ENCODE measurements at regions not wholly inside any gene's neighbourhood (a gene's known extent, or its start where the extent isn't known, plus 50 kb on each side); places are given as distances from the start of the nearest gene placed in this dataset.
"Not testable (repeated sequence)": the region's sequence is repeated elsewhere in the genome, so short reads cannot be mapped to it uniquely, and the experiment has no call there.

DNA sequence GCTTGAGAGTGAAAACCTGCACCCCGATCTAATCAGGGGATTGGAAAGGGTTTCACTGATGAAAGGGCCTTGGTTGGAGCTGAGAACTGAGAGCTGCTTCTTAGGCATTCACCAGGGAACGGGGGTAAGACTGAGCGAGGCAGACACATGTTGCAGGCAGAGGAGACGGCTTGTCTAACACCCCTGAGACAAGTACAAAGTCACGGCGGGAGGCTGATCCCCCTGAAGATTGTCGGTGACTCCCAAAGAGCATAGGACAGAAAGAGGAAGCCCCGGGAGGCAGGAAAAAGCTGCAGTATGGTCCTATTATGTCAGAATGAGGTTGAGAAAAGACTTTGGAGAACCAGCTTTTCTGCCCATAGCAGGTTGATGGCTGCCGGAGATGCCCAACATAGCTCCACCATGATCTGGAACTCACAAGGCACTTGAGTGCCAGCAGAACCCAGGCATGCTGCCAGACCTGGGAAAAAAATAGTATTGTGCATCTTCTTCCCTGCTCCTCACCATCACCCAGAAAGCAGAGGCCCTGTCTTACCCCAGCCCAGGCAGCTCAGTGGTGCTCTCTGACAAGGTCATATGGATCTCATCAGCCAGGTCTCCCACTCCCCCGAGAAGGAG lies 463.9 kb upstream of the PROX1 start:
- H3K4me1 Mint-ChIP-seq: no peaks in the 10 kb centered on the region
- no peak overlapping the region for H3K4me3 Mint-ChIP-seq
- peaks cover 3% of the 10 kb centered on the region for H3K9me3 Mint-ChIP-seq
- H3K27ac Mint-ChIP-seq: no peak overlapping the region
- ATAC-seq (ENCODE audit: low read depth) (no peak), DNase-seq (no peak)
- POLR2A ChIA-PET: no interaction called here
- no peaks in the 10 kb centered on the region for H3K36me3 Mint-ChIP-seq
- H3K27me3 Mint-ChIP-seq: no peaks in the 10 kb centered on the region

DNA sequence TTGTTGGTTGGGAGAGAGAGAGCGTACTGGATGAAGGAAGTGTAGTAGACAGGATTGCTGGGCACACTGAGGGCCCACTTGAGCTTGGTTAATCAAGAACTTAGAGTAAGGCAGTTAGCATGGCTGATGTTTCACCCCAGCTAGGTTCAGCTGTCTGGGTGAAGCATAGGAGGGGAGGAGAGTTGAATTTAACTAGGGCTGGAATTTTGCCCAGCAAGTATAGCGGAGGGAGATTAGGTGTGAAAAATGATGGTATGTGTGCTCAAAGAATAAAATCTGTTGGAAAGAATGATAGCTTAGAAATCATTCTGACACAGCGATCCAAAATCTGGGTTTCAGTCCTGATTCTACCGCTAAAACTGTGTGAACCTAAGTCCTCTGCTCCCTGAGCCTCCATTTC lies 461.5 kb upstream of the PROX1 start:
- DNase-seq: no peak
- no peaks in the 10 kb centered on the region for H3K27me3 Mint-ChIP-seq
- H3K4me1 Mint-ChIP-seq: no peaks in the 10 kb centered on the region
- no peaks in the 10 kb centered on the region for H3K9me3 Mint-ChIP-seq
- H3K36me3 Mint-ChIP-seq: no peaks in the 10 kb centered on the region
- no peak overlapping the region for H3K27ac Mint-ChIP-seq
- ATAC-seq (ENCODE audit: low read depth): no peak
- POLR2A ChIA-PET: no interaction called here
- H3K4me3 Mint-ChIP-seq: no peak overlapping the region

DNA sequence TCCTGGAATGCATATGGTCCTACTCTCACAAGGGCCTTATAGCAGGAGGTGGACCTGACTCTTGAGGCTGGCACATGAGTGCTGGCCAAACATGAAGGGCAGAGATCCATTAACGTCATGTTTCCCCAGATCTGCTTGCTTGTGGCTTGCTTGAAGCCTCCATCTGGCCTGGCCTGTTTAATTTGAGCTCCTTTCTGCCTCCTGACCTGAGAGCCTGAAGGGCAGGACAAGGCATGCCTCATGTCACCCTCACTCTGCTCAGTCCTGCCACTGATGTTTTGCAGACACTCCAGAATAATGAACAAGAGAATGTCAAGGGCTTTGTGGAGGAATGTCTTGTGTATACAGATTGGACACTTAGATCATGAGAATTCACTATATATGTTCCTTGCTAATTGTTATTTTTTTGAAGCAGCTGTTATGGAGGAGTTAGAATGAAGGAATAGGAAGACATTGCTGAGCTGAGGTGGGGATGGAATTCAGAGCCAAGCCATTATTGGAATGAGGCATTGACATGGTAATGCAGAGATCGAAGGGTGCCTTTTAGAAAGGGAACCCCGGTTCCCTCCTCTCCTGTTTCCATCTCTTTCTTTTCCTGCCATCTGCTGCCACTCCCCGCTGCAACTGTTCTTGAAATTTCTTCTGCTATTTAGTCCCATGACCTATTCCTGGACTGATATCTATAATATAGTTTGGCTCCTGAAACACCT lies 457.0 kb upstream of the PROX1 start:
- DNase-seq (no peak), ATAC-seq (ENCODE audit: low read depth) (no peak)
- H3K9me3 Mint-ChIP-seq: no peaks in the 10 kb centered on the region
- no peak overlapping the region for H3K27ac Mint-ChIP-seq
- POLR2A ChIA-PET: no interaction called here
- H3K4me3 Mint-ChIP-seq: no peak overlapping the region
- H3K4me1 Mint-ChIP-seq: no peaks in the 10 kb centered on the region
- H3K36me3 Mint-ChIP-seq: no peaks in the 10 kb centered on the region
- H3K27me3 Mint-ChIP-seq: no peaks in the 10 kb centered on the region

DNA sequence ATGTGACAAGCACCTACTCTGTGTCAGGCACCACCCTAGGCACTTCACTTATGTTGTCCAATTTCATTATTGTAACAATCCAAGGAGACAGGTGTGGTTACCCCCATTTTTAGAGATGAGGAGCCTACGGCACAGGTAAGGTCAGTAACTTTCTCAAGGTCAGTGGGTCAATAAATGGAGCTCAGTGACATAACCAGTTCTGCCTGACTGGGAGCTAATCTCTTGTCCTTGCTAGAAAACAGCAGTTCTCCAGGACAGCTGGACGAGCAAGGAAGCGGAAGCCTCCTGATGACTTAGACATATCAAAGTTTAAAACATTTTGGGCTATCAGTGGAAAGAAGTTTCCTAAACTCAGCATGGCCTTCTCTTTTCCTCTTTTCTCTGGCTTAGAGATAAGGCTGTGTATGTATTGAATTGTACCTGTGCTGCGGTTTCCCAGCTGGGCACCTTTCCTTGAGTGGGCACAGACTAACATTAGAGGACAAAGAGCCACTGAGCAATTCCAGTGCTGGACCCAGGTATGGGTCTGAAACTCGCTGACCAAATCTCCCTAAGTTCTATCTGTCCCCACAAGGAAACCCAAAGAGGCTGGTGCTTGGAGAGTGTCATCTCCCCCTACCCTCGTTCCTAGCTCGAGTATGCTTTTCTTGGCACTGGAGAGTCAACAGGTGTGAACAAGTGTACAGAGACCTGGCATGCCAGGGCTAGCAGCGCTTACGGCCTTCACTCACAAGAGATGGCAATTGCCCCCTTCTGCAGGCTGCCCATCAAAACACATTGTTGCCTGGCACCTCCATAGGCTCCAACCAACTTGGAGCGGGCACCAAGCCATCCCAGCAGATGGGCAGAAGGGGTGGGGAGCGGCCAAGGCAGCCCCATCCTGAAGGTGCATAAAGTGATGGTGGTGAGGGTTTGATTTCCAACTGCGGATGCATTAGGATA lies 456.1 kb upstream of the PROX1 start:
- H3K27me3 Mint-ChIP-seq: no peaks in the 10 kb centered on the region
- POLR2A ChIA-PET: no interaction called here
- H3K4me3 Mint-ChIP-seq: no peak overlapping the region
- DNase-seq (no peak), ATAC-seq (ENCODE audit: low read depth) (no peak)
- no peaks in the 10 kb centered on the region for H3K9me3 Mint-ChIP-seq
- no peak overlapping the region for H3K27ac Mint-ChIP-seq
- H3K36me3 Mint-ChIP-seq: no peaks in the 10 kb centered on the region
- H3K4me1 Mint-ChIP-seq: no peaks in the 10 kb centered on the region

DNA sequence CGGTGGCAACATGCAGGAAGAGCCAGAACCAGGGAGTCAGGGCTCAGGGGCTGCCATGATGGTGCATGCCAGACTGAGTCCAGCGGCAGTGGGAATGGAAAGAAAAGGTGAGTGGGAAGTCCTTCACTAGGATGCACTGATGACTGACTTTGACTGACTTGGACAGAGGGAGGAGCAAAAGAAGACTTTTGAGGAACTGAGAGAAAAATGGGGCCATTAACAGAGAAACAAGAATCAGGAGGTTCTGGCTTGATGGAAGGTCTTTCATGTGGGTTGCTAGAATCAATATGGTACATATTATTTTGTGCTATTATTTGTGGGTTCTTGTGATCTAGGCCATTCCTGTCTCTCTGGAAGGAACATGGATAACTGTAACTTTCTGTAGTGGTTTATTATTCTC lies 454.6 kb upstream of the PROX1 start:
- Mint-ChIP-seq H3K36me3 (no peaks in the 10 kb centered on the region), H3K4me1 (no peaks in the 10 kb centered on the region), H3K9me3 (no peaks in the 10 kb centered on the region), H3K4me3 (no peak overlapping the region), H3K27me3 (no peaks in the 10 kb centered on the region), H3K27ac (no peak overlapping the region)
- ATAC-seq (ENCODE audit: low read depth): no peak
- POLR2A ChIA-PET: no interaction called here
- DNase-seq: no peak

DNA sequence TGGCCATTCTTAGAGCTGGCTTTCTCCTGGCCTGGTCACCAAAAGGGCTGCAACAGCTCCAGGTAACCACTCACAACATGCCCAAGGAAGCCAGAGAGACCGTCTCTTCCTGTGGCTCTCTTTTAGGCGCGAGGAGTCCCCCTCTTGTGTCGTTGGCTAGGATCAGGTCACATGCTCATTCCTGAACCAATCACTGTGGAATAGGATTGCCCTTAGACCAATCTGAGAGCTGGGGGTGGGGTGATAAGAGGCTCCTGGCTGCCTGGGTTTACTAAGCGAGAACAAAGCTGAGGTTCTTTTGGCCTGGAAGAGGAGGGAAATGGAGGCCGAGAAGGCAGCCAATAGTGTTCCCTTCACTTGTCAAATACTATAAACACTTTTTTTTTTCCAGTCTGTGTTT lies 452.1 kb upstream of the PROX1 start:
- H3K36me3 Mint-ChIP-seq: no peaks in the 10 kb centered on the region
- POLR2A ChIA-PET: no interaction called here
- H3K27me3 Mint-ChIP-seq: no peaks in the 10 kb centered on the region
- no peaks in the 10 kb centered on the region for H3K9me3 Mint-ChIP-seq
- no peak overlapping the region for H3K4me3 Mint-ChIP-seq
- H3K27ac Mint-ChIP-seq: no peak overlapping the region
- no peaks in the 10 kb centered on the region for H3K4me1 Mint-ChIP-seq
- DNase-seq (no peak), ATAC-seq (ENCODE audit: low read depth) (no peak)

DNA sequence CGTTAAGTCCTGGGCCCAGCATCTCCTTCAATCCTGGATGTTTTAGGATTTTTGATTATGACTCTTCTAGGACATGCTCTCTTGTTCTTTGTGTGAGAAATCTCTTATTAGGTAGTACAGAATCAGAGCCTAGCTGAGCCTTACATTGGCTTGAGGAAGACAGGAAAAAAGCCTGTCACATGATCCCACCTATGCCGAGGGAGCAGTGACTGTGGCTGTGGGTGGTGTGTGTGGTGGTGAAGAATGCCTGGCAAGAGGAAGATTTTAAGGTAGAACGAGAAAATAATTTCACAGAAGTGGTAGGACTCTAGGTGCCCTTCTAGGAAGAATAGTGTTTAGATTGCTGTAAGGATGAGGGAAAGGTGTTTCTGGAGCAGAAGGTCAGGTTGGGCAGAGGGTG lies 449.5 kb upstream of the PROX1 start:
- Mint-ChIP-seq H3K4me1 (no peaks in the 10 kb centered on the region), H3K36me3 (no peaks in the 10 kb centered on the region), H3K27me3 (no peaks in the 10 kb centered on the region), H3K4me3 (no peak overlapping the region), H3K9me3 (no peaks in the 10 kb centered on the region), H3K27ac (no peak overlapping the region)
- POLR2A ChIA-PET: no interaction called here
- ATAC-seq (ENCODE audit: low read depth) (no peak), DNase-seq (no peak)

DNA sequence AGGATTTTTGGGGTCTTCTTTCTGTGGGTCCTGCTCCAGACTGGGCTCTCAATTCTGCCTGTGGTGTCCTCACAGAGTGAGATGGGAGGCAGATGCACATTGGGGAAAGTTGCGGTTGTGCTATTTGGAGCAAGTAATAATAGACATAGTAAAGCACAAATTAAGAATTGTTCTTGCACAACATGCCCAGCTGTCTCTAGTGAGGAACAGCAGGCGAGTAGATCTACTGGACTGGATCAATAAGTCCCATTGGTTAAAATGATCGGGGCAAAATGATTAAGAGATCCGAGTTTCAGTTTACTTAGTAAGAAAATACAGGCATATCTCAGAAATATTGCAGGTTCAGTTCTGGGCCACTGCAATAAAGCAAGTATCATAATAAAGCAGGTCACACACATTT lies 448.3 kb upstream of the PROX1 start:
- DNase-seq: no peak
- no peaks in the 10 kb centered on the region for H3K36me3 Mint-ChIP-seq
- no peak overlapping the region for H3K4me3 Mint-ChIP-seq
- no peak for ATAC-seq (ENCODE audit: low read depth)
- no peaks in the 10 kb centered on the region for H3K4me1 Mint-ChIP-seq
- H3K27ac Mint-ChIP-seq: no peak overlapping the region
- no peaks in the 10 kb centered on the region for H3K27me3 Mint-ChIP-seq
- POLR2A ChIA-PET: no interaction called here
- no peaks in the 10 kb centered on the region for H3K9me3 Mint-ChIP-seq

DNA sequence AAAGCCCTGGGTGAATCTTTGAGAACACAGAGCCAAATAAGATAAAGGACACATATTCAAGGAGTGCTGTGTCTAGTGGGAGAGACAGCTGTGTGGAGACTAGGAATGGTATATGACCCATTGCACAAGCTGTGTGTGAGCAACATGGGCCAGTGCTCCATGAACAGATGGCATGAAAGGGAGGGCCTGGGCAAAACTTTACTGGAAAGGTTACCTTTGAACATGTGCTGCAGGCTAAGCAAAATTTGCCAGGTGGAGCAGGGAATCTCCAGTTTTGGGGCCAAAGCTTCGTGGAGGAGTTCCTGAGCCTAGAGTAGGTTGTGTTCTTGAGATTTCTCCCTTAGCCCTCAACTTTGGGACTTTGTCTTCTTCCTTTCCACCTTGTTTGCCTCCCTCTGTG lies 446.1 kb upstream of the PROX1 start:
- POLR2A ChIA-PET: no interaction called here
- no peak overlapping the region for H3K4me3 Mint-ChIP-seq
- no peaks in the 10 kb centered on the region for H3K27me3 Mint-ChIP-seq
- no peaks in the 10 kb centered on the region for H3K4me1 Mint-ChIP-seq
- no peak overlapping the region for H3K27ac Mint-ChIP-seq
- ATAC-seq (ENCODE audit: low read depth) (no peak), DNase-seq (no peak)
- H3K9me3 Mint-ChIP-seq: no peaks in the 10 kb centered on the region
- H3K36me3 Mint-ChIP-seq: no peaks in the 10 kb centered on the region

DNA sequence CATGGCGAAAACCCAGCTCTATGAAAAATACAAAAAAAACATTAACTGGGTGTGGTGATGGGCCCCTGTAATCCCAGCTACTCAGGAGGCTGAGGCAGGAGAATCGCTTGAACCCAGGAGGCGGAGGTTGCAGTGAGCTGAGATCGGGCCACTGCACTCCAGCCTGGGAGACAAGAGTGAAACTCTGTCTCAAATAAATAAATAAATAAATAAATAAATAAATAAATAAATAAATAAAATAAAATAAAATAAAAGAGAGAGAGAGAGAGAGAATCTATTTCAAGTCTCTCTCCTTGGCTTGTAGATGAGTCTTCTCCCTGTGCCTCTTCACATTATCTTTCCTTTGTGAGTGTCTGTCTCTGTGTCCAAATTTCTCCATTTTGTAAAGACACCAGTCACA lies 442.6 kb upstream of the PROX1 start:
- ATAC-seq (ENCODE audit: low read depth); H3K4me1 Mint-ChIP-seq; H3K4me3 Mint-ChIP-seq; POLR2A ChIA-PET; H3K27me3 Mint-ChIP-seq; H3K9me3 Mint-ChIP-seq; H3K27ac Mint-ChIP-seq; H3K36me3 Mint-ChIP-seq; DNase-seq: not testable (repeated sequence)

DNA sequence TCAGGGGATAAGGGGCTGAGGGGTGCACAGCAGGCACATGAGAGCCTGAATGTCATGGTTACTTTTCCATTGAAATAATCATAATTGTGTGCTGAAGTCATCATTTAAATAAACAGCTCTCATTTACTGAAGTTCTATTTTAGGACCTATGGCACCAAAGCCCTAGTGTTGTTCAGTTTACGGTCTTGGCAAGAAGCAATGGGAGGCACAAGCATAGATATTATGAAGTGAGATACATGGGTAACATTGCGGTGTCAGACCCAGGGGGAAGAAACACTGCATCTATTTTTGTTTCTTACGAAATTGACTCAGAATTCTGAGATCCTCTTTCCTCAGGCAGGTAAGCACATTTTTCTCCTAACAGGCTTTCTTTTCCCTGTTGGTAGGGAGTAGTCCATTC lies 437.8 kb upstream of the PROX1 start:
- POLR2A ChIA-PET: no interaction called here
- H3K27me3 Mint-ChIP-seq: peaks cover 2% of the 10 kb centered on the region
- no peaks in the 10 kb centered on the region for H3K36me3 Mint-ChIP-seq
- DNase-seq (no peak), ATAC-seq (ENCODE audit: low read depth) (no peak)
- H3K4me3 Mint-ChIP-seq: no peak overlapping the region
- no peaks in the 10 kb centered on the region for H3K4me1 Mint-ChIP-seq
- no peaks in the 10 kb centered on the region for H3K9me3 Mint-ChIP-seq
- H3K27ac Mint-ChIP-seq: no peak overlapping the region

DNA sequence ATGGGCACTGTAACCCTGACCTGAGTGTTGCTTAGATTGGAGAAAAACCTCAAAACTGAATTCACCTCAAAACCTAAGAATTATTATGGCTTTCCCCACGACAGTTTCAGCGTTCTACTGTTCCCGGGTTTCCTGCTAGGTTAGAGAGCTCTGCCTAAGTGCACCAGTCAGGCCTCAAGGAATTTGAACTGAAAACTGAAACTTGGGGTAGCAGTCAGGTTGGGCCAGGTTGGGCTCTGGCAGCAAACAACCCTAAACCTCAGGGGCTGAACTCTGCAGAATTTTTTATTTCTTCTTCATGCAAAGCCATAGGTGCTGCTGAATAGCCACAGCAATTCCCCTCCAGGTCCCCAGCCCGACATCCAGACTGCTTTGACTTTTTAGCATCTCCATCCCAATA lies 437.0 kb upstream of the PROX1 start:
- POLR2A ChIA-PET: no interaction called here
- Mint-ChIP-seq H3K27ac (no peak overlapping the region), H3K4me3 (no peak overlapping the region), H3K27me3 (peaks cover 2% of the 10 kb centered on the region), H3K9me3 (no peaks in the 10 kb centered on the region), H3K4me1 (no peaks in the 10 kb centered on the region), H3K36me3 (no peaks in the 10 kb centered on the region)
- no peak for ATAC-seq (ENCODE audit: low read depth)
- DNase-seq: no peak

DNA sequence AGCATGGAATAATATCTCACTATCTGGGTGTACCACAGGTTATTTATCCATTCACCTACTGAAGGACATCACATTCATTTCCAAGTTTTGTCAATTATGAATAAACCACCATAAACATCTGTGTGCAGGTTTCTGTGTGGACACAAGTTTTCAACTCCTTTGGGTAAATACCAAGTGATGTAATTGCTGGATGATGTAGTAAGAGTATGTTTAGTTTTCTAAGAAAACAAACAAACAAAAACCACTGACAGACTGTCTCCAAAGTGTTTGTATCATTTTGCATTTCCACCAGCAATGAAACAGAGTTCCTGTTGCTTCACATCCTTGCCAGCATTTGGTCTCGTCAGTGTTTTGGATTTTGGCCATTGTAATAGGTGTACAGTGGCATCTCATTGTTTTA lies 435.7 kb upstream of the PROX1 start:
- POLR2A ChIA-PET: no interaction called here
- Mint-ChIP-seq H3K27ac (no peak overlapping the region), H3K4me3 (no peak overlapping the region), H3K36me3 (no peaks in the 10 kb centered on the region), H3K4me1 (no peaks in the 10 kb centered on the region), H3K27me3 (peaks cover 2% of the 10 kb centered on the region), H3K9me3 (no peaks in the 10 kb centered on the region)
- no peak for ATAC-seq (ENCODE audit: low read depth)
- DNase-seq: no peak

DNA sequence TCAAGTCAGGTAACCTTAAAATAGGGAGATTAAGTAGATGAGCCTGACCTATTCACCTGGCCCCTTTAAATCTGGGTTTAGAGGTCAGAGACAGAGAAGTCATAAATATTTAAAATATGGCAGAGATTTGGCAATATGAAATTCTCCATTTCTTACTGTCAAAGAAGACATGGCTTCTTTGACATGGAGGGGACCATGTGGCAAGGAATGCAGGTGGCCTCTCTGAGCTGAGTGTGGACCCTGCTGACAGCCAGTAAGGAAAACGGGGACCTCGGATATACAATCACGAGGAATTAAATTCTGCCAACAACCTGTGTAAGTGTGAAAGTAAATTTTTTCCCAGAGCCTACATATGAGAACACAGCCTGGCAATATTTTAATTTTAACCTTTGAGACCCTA lies 427.5 kb upstream of the PROX1 start:
- ATAC-seq (ENCODE audit: low read depth) (no peak), DNase-seq (no peak)
- Mint-ChIP-seq H3K4me1 (no peaks in the 10 kb centered on the region), H3K27me3 (no peaks in the 10 kb centered on the region), H3K27ac (no peak overlapping the region), H3K9me3 (peaks cover 3% of the 10 kb centered on the region), H3K36me3 (no peaks in the 10 kb centered on the region), H3K4me3 (no peak overlapping the region)
- POLR2A ChIA-PET: no interaction called here
